Mucosa of gallbladder (tissue), 1 donor: ENCODE measurements at regions not wholly inside any gene's neighbourhood (a gene's known extent, or its start where the extent isn't known, plus 50 kb on each side); places are given as distances from the start of the nearest gene placed in this dataset.
"Not testable (repeated sequence)": the region's sequence is repeated elsewhere in the genome, so short reads cannot be mapped to it uniquely, and the experiment has no call there.

ENCODE experiments used
- DNase-seq: peaks from one replicate; pipeline ENCODE4 v3.0.0-alpha.2; 2020; ENCODE audit warnings: low spot score
- donor health status: DM: no; HTN: no; CAD: no.

- no peak for DNase-seq
Observed at GRCh38 chrX:120718969-120719368, 89.1 kb upstream of the C1GALT1C1 start.

- not testable (repeated sequence) for DNase-seq
Observed at GRCh38 chrX:120702337-120702736, 72.5 kb upstream of the C1GALT1C1 start.

GRCh38 chrX:120697053-120697452 lies 67.2 kb upstream of the C1GALT1C1 start:
- no peak for DNase-seq

GRCh38 chrX:120692319-120692718 lies 62.5 kb upstream of the C1GALT1C1 start:
- DNase-seq: no peak

- no peak for DNase-seq
Observed at GRCh38 chrX:120690941-120691340, 61.1 kb upstream of the C1GALT1C1 start.

- no peak for DNase-seq
Observed at GRCh38 chrX:120690344-120690743, 60.5 kb upstream of the C1GALT1C1 start.

GRCh38 chrX:120680090-120680489 lies 50.2 kb upstream of the C1GALT1C1 start:
- DNase-seq: no peak
